IMR-90 (cell line): ENCODE measurements at regions not wholly inside any gene's neighbourhood (a gene's known extent, or its start where the extent isn't known, plus 50 kb on each side); places are given as distances from the start of the nearest gene placed in this dataset.

Experiments
- CEBPB ChIP-seq: IDR thresholded peaks from 2 replicates; pipeline ENCODE4 v1.6.1; 2012; ENCODE audit warnings: low read depth, low read length, improper control_type of control experiment
- CHD1 ChIP-seq: IDR thresholded peaks from 2 replicates; pipeline ENCODE4 v1.6.1; 2012; ENCODE audit warnings: low read depth, low read length, improper control_type of control experiment
- MAZ ChIP-seq: IDR thresholded peaks from 2 replicates; pipeline ENCODE4 v1.6.1; 2012; ENCODE audit warnings: low read depth, mild to moderate bottlenecking, low read length, improper control_type of control experiment, moderate library complexity, borderline replicate concordance
- MXI1 ChIP-seq: IDR thresholded peaks from 2 replicates; pipeline ENCODE4 v1.6.1; 2012; ENCODE audit warnings: low read depth, mild to moderate bottlenecking, low read length, moderate library complexity, borderline replicate concordance
- POLR2A ChIP-seq: IDR thresholded peaks from 2 replicates; pipeline ENCODE4 v1.6.1; 2012; ENCODE audit warnings: mild to moderate bottlenecking, low read depth, low read length
- RAD21 ChIP-seq: IDR thresholded peaks from 2 replicates; pipeline ENCODE4 v1.6.1; 2012; ENCODE audit warnings: low read length, improper control_type of control experiment
- RCOR1 ChIP-seq: IDR thresholded peaks from 2 replicates; pipeline ENCODE4 v1.6.1; 2012; ENCODE audit warnings: mild to moderate bottlenecking, low read length, improper control_type of control experiment; ENCODE audit not compliant: insufficient replicate concordance
- RFX5 ChIP-seq: IDR thresholded peaks from 2 replicates; pipeline ENCODE4 v1.8.0; 2012; ENCODE audit warnings: low read depth, mild to moderate bottlenecking, low read length, moderate library complexity
- SMC3 ChIP-seq: fragments of 150-350 bp; IDR thresholded peaks from 2 replicates; pipeline ENCODE4 v1.6.1; 2016; ENCODE audit warnings: low read depth, mild to moderate bottlenecking, antibody characterized with exemption, low read length, moderate library complexity
- TF ChIP-seq, protein P1 (sequence below): conservative IDR thresholded peaks from 2 replicates; pipeline ENCODE4 v1.5.1; 2012; ENCODE audit warnings: mild to moderate bottlenecking, low read depth, low read length, improper control_type of control experiment
- TF ChIP-seq, protein P2 (sequence below): fragments of 150-350 bp; IDR thresholded peaks from 2 replicates; pipeline ENCODE4 v1.6.1; 2016; ENCODE audit warnings: low read depth, mild to moderate bottlenecking, low read length, moderate library complexity, borderline replicate concordance
- TF ChIP-seq, protein P3 (sequence below): fragments of 150-350 bp; IDR thresholded peaks from 2 replicates; pipeline ENCODE4 v1.6.1; 2017; ENCODE audit warnings: mild to moderate bottlenecking, antibody characterized with exemption, low read length, low read depth

- TF ChIP-seq, protein P1, sequence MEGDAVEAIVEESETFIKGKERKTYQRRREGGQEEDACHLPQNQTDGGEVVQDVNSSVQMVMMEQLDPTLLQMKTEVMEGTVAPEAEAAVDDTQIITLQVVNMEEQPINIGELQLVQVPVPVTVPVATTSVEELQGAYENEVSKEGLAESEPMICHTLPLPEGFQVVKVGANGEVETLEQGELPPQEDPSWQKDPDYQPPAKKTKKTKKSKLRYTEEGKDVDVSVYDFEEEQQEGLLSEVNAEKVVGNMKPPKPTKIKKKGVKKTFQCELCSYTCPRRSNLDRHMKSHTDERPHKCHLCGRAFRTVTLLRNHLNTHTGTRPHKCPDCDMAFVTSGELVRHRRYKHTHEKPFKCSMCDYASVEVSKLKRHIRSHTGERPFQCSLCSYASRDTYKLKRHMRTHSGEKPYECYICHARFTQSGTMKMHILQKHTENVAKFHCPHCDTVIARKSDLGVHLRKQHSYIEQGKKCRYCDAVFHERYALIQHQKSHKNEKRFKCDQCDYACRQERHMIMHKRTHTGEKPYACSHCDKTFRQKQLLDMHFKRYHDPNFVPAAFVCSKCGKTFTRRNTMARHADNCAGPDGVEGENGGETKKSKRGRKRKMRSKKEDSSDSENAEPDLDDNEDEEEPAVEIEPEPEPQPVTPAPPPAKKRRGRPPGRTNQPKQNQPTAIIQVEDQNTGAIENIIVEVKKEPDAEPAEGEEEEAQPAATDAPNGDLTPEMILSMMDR = no peak
- TF ChIP-seq RAD21 = no peak
- TF ChIP-seq RCOR1 = no peak
- TF ChIP-seq RFX5 = no peak
- TF ChIP-seq, protein P2, sequence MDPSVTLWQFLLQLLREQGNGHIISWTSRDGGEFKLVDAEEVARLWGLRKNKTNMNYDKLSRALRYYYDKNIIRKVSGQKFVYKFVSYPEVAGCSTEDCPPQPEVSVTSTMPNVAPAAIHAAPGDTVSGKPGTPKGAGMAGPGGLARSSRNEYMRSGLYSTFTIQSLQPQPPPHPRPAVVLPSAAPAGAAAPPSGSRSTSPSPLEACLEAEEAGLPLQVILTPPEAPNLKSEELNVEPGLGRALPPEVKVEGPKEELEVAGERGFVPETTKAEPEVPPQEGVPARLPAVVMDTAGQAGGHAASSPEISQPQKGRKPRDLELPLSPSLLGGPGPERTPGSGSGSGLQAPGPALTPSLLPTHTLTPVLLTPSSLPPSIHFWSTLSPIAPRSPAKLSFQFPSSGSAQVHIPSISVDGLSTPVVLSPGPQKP = no peak
- TF ChIP-seq POLR2A = no peak
- TF ChIP-seq SMC3 = no peak
- TF ChIP-seq, protein P3, sequence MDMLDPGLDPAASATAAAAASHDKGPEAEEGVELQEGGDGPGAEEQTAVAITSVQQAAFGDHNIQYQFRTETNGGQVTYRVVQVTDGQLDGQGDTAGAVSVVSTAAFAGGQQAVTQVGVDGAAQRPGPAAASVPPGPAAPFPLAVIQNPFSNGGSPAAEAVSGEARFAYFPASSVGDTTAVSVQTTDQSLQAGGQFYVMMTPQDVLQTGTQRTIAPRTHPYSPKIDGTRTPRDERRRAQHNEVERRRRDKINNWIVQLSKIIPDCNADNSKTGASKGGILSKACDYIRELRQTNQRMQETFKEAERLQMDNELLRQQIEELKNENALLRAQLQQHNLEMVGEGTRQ = no peak
- no peak for TF ChIP-seq CEBPB
- TF ChIP-seq MXI1 = no peak
- TF ChIP-seq MAZ = no peak
- TF ChIP-seq CHD1 = no peak
Measured at GRCh38 chr14:61107869-61108493, 126.9 kb downstream of the SLC38A6 start.
